Stimulated activated CD4-positive, alpha-beta T cell treated with anti-CD3 and anti-CD28 coated beads, Interleukin-1b, Interleukin-23, amount 100 ng/mL, for 24 hours (primary cell): ENCODE measurements at regions not wholly inside any gene's neighbourhood (a gene's known extent, or its start where the extent isn't known, plus 50 kb on each side); places are given as distances from the start of the nearest gene placed in this dataset.
"Not testable (repeated sequence)": the region's sequence is repeated elsewhere in the genome, so short reads cannot be mapped to it uniquely, and the experiment has no call there.

Experiments
- DNase-seq, 4 experiments: peaks; one replicate each; pipeline ENCODE4 v3.0.0-alpha.2; 2020; ENCODE audit warnings: low read depth in 4 of 4, low spot score in 1 of 4

- DNase-seq = no peak
Measured at GRCh38 chr16:73965591-73965990, 331.0 kb upstream of the PSMD7 start.

- peak in 2 of 4 experiments; percentile 3 to 8 for DNase-seq
Measured at GRCh38 chr16:73956587-73957494, 339.8 kb upstream of the PSMD7 start.

GRCh38 chr16:73955702-73956101 is 340.9 kb upstream of the PSMD7 start:
- DNase-seq = no peak

- DNase-seq = no peak
Measured at GRCh38 chr16:73955255-73955654, 341.4 kb upstream of the PSMD7 start.

GRCh38 chr16:73951481-73951880 is 345.1 kb upstream of the PSMD7 start:
- DNase-seq = no peak

GRCh38 chr16:73949574-73950320 is 346.9 kb upstream of the PSMD7 start:
- DNase-seq = no peak

GRCh38 chr16:73945631-73946030 is 351.0 kb upstream of the PSMD7 start:
- no peak for DNase-seq

GRCh38 chr16:73943184-73943583 is 353.4 kb upstream of the PSMD7 start:
- DNase-seq = not testable (repeated sequence)

- not testable (repeated sequence) for DNase-seq
Measured at GRCh38 chr16:73940786-73941185, 355.8 kb upstream of the PSMD7 start.

GRCh38 chr16:73923951-73924350 is 372.7 kb upstream of the PSMD7 start:
- no peak for DNase-seq

GRCh38 chr16:73921295-73921694 is 375.3 kb upstream of the PSMD7 start:
- no peak for DNase-seq

- DNase-seq = no peak
Measured at GRCh38 chr16:73916829-73917594, 379.6 kb upstream of the PSMD7 start.

GRCh38 chr16:73915935-73916334 is 380.7 kb upstream of the PSMD7 start:
- DNase-seq = no peak

- DNase-seq = no peak
Measured at GRCh38 chr16:73915140-73915539, 381.5 kb upstream of the PSMD7 start.

GRCh38 chr16:73912850-73913249 is 383.8 kb upstream of the PSMD7 start:
- no peak for DNase-seq

GRCh38 chr16:73912281-73912680 is 384.3 kb upstream of the PSMD7 start:
- no peak for DNase-seq

GRCh38 chr16:73909529-73910035 is 387.0 kb upstream of the PSMD7 start:
- no peak for DNase-seq

- DNase-seq = no peak
Measured at GRCh38 chr16:73891129-73891542, 405.5 kb upstream of the PSMD7 start.

GRCh38 chr16:73890186-73891128 is 406.2 kb upstream of the PSMD7 start:
- DNase-seq = no peak

- no peak for DNase-seq
Measured at GRCh38 chr16:73888840-73889490, 407.6 kb upstream of the PSMD7 start.
